ENCODE measurements at regions not wholly inside any gene's neighbourhood (a gene's known extent, or its start where the extent isn't known, plus 50 kb on each side); places are given as distances from the start of the nearest gene placed in this dataset.

GRCh38 chr17:77535892-77536291 lies 395.1 kb downstream of the SEC14L1 start:
- WGBS (ENCODE audit: insufficient coverage, low coverage, missing lambda C conversion rate): 1% methylated on average over 6 of the region's 6 CpGs
- in situ Hi-C loops (cut with MboI): no loop called here
- Histone ChIP-seq H4K20me1 (replicated peaks; ENCODE audit: control insufficient read depth, insufficient read depth, low read length) (0 out of 2 replicates have a peak, but pooled peaks cover 5% of the 10 kb centered on the region), H3K4me2 (ENCODE audit: insufficient read depth, low read length) (no peak overlapping the region), H3K79me2 (ENCODE audit: control insufficient read depth, insufficient read depth, low read length) (no peaks in the 10 kb centered on the region), H3K27me3 (ENCODE audit: control insufficient read depth in 2 of 2, insufficient read depth in 2 of 2, low read length in 2 of 2) (peaks cover 30 to 56% of the 10 kb centered on the region in 2 experiments; a peak in 4 of 5 replicates), H2AFZ (ENCODE audit: low read depth, low read length) (no peak overlapping the region), H3K4me3 (no peak overlapping the region), H3K9me1 (ENCODE audit: control insufficient read depth, insufficient read depth, low read length) (no peaks in the 10 kb centered on the region), H3K4me1 (replicated peaks in 1 of 2; ENCODE audit: control insufficient read depth in 2 of 2, insufficient read depth in 2 of 2, low read length in 2 of 2) (no peaks in the 10 kb centered on the region; a peak in 1 of 5 replicates), H3K27ac (ENCODE audit: extremely low read depth, low read depth, low read length) (no peak overlapping the region), H3K9me3 (replicated peaks; ENCODE audit: control insufficient read depth, insufficient read depth, low read depth, low read length) (no peaks in the 10 kb centered on the region; the same call in 1 of the 2 replicates), H3K9ac (ENCODE audit: insufficient read depth in 1 of 2, low read depth in 2 of 2, low read length in 2 of 2) (no peak overlapping the region), H3K36me3 (ENCODE audit: control insufficient read depth, insufficient read depth, low read length) (no peaks in the 10 kb centered on the region)
- ChIA-PET CTCF (ENCODE audit: low intra/inter-chr PET ratio) (no interaction called here), POLR2A (interaction anchor here (1.1 kb wide), 1 partner anchor 11 kb away, joined by 4 read pairs; no protein-coding TSS in a partner anchor)
- intact Hi-C loops (cut with micrococcal nuclease): no loop called here
- no TSS peak for BruUV-seq (replicated peaks)
- ATAC-seq: no peak
- peak in 2 of 4 experiments; percentile 28 to 32 for DNase-seq (ENCODE audit: extremely low read depth in 1 of 4, low spot score in 3 of 4)
- FAIRE-seq: no peak
- TF ChIP-seq RBM34 (IDR thresholded peaks at IDR 0.05; ENCODE audit: borderline replicate concordance, insufficient read depth, low read length): no peak
- no peak for TF ChIP-seq EWSR1 (IDR thresholded peaks at IDR 0.05; ENCODE audit: borderline replicate concordance, low read depth, partially characterized antibody)
- no peak for TF ChIP-seq NCOA6 (IDR thresholded peaks at IDR 0.05)
- TF ChIP-seq TRIM28 (IDR thresholded peaks at IDR 0.05): no peak
- TF ChIP-seq MAZ (CRISPR knock-in tag; conservative IDR thresholded peaks at IDR 0.05 in 1 of 2, IDR thresholded peaks at IDR 0.05 in 1 of 2): no peak
- TF ChIP-seq ZNF398 (CRISPR knock-in tag; IDR thresholded peaks at IDR 0.05): no peak
- TF ChIP-seq CREB3 (tag; conservative IDR thresholded peaks at IDR 0.05; ENCODE audit: low read depth): no peak
- TF ChIP-seq BACH1 (tag; IDR thresholded peaks at IDR 0.05): no peak
- no peak for TF ChIP-seq ZNF780A (CRISPR knock-in tag; IDR thresholded peaks at IDR 0.05)
- no peak for TF ChIP-seq PTTG1 (tag; IDR thresholded peaks at IDR 0.05; ENCODE audit: low read depth)
- no peak for TF ChIP-seq ZNF280B (CRISPR knock-in tag; IDR thresholded peaks at IDR 0.05)
- no peak for TF ChIP-seq HNRNPLL (IDR thresholded peaks at IDR 0.05; ENCODE audit: low read depth, low read length, poor library complexity, severe bottlenecking)
- TF ChIP-seq NR4A1 (CRISPR knock-in tag; IDR thresholded peaks at IDR 0.05): no peak
- no peak for TF ChIP-seq NR4A1 (tag; IDR thresholded peaks at IDR 0.05)
- no peak for TF ChIP-seq ID3 (CRISPR knock-in tag; IDR thresholded peaks at IDR 0.05)
- TF ChIP-seq ID3 (tag; IDR thresholded peaks at IDR 0.05): no peak
- TF ChIP-seq IRF2 (CRISPR knock-in tag; IDR thresholded peaks at IDR 0.05): no peak
